DOHH2 (cell line): ENCODE measurements at regions not wholly inside any gene's neighbourhood (a gene's known extent, or its start where the extent isn't known, plus 50 kb on each side); places are given as distances from the start of the nearest gene placed in this dataset.

Experiments
- H3F3A ChIP-seq: fragments of 200-600 bp; sonication (generic), shearing (Covaris generic); 2 replicates; pipeline ENCODE4 v1.6.0; 2016; ENCODE audit warnings: antibody characterized with exemption, mild to moderate bottlenecking; ENCODE audit not compliant: control insufficient read depth, insufficient read depth
- H3K27ac ChIP-seq: fragments of 200-600 bp; sonication (generic); 2 replicates; pipeline ENCODE4 v1.5.1; 2014; ENCODE audit warnings: low read depth, mild to moderate bottlenecking, low read length, moderate library complexity
- H3K27me3 ChIP-seq: fragments of 200-600 bp; sonication (generic); 2 replicates; pipeline ENCODE4 v1.6.1; 2014; ENCODE audit warnings: mild to moderate bottlenecking, low read length, mixed read lengths; ENCODE audit not compliant: control insufficient read depth
- H3K36me3 ChIP-seq: fragments of 200-600 bp; sonication (generic); 2 replicates; pipeline ENCODE4 v1.6.1; 2014; ENCODE audit warnings: mild to moderate bottlenecking, low read length, moderate library complexity, mixed read lengths; ENCODE audit not compliant: control insufficient read depth
- H3K4me1 ChIP-seq: fragments of 200-600 bp; sonication (generic); 2 replicates; pipeline ENCODE4 v1.6.1; 2014; ENCODE audit warnings: mild to moderate bottlenecking, low read length, mixed read lengths; ENCODE audit not compliant: control insufficient read depth
- H3K4me2 ChIP-seq: fragments of 200-600 bp; sonication (generic); 2 replicates; pipeline ENCODE4 v1.6.0; 2014; ENCODE audit warnings: mild to moderate bottlenecking, low read length, moderate library complexity
- H3K4me3 ChIP-seq: fragments of 200-600 bp; sonication (generic); 2 replicates; pipeline ENCODE4 v1.5.1; 2014; ENCODE audit warnings: mild to moderate bottlenecking, low read length, mixed read lengths
- H3K79me2 ChIP-seq: fragments of 200-600 bp; sonication (generic); 2 replicates; pipeline ENCODE4 v1.6.1; 2014; ENCODE audit warnings: mild to moderate bottlenecking, low read length, mixed read lengths; ENCODE audit not compliant: control insufficient read depth
- H3K9me2 ChIP-seq: fragments of 200-600 bp; sonication (generic); replicated peaks from 2 replicates; pipeline ENCODE4 v1.6.1; 2014; ENCODE audit warnings: mild to moderate bottlenecking, low read length, mixed read lengths; ENCODE audit not compliant: control insufficient read depth
- H3K9me3 ChIP-seq: fragments of 200-600 bp; sonication (generic); 2 replicates; pipeline ENCODE4 v1.6.1; 2014; ENCODE audit warnings: antibody characterized with exemption, low read length, mixed read lengths; ENCODE audit not compliant: control insufficient read depth, insufficient read depth
- H4K20me1 ChIP-seq: fragments of 200-600 bp; sonication (generic); 2 replicates; pipeline ENCODE4 v1.6.0; 2014; ENCODE audit warnings: low read depth, mild to moderate bottlenecking, antibody characterized with exemption, low read length, moderate library complexity; ENCODE audit not compliant: control insufficient read depth, insufficient read depth
- EZH2phosphoT487 ChIP-seq: fragments of 200-600 bp; sonication (generic); IDR thresholded peaks from 2 replicates; pipeline ENCODE4 v1.6.1; 2017; ENCODE audit warnings: borderline replicate concordance, mild to moderate bottlenecking, antibody characterized with exemption, low read length, moderate library complexity, mixed read lengths
- TF ChIP-seq, protein P1 (sequence below): fragments of 200-600 bp; sonication (generic); IDR thresholded peaks from one replicate; pipeline ENCODE4 v1.5.1; 2014; ENCODE audit warnings: antibody characterized with exemption, mild to moderate bottlenecking, low read depth, low read length; ENCODE audit not compliant: poor library complexity, severe bottlenecking

DNA sequence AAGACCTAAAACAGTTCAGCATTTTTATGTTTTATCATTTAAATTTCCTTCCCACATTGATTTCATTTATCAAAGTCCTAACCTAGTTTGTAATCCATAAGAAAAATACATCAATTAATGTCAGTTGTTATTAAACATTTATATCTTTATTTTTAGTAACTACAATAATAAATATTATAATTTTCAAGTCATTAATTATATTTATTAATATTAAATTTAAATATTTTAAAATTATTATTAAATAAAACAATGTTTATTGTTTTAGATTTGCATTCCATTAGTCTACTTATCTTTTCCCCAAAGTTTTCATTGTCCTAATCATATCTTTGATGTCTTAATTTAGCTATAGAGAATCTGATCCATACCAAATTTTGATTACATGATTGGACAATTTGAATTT lies 368.9 kb downstream of the PLA2G4A start:
- no peaks in the 10 kb centered on the region for H3K79me2 ChIP-seq
- H4K20me1 ChIP-seq = no peaks in the 10 kb centered on the region
- H3K9me3 ChIP-seq = no peaks in the 10 kb centered on the region
- no peaks in the 10 kb centered on the region for H3K36me3 ChIP-seq
- H3K4me3 ChIP-seq = no peak overlapping the region
- no peaks in the 10 kb centered on the region for H3K27me3 ChIP-seq
- no peak overlapping the region for H3K4me2 ChIP-seq
- no peak overlapping the region for H3K27ac ChIP-seq
- TF ChIP-seq EZH2phosphoT487 = no peak
- TF ChIP-seq, protein P1, sequence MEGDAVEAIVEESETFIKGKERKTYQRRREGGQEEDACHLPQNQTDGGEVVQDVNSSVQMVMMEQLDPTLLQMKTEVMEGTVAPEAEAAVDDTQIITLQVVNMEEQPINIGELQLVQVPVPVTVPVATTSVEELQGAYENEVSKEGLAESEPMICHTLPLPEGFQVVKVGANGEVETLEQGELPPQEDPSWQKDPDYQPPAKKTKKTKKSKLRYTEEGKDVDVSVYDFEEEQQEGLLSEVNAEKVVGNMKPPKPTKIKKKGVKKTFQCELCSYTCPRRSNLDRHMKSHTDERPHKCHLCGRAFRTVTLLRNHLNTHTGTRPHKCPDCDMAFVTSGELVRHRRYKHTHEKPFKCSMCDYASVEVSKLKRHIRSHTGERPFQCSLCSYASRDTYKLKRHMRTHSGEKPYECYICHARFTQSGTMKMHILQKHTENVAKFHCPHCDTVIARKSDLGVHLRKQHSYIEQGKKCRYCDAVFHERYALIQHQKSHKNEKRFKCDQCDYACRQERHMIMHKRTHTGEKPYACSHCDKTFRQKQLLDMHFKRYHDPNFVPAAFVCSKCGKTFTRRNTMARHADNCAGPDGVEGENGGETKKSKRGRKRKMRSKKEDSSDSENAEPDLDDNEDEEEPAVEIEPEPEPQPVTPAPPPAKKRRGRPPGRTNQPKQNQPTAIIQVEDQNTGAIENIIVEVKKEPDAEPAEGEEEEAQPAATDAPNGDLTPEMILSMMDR = no peak
- H3K4me1 ChIP-seq = no peaks in the 10 kb centered on the region
- H3K9me2 ChIP-seq = no peaks in the 10 kb centered on the region
- H3F3A ChIP-seq = no peaks in the 10 kb centered on the region

DNA sequence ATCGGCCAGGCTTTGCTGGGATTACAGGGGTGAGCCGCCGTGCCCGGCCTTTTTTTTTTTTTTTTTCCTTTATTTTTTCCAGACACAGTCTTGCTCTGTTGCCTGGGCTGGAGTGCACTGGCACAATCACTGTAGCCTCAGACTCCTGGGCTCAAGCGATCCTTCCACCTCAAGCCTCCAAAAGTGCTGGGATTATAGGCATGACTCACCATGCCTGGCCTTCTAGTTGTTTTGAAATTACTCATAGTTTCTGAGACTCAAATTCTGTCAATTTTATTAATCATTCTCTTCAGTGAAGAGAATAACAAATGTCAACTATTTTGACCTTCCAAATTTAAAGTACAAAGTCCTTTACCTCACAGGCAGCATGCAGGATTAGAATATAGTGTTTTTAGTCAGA lies 374.5 kb downstream of the PLA2G4A start:
- Histone ChIP-seq H4K20me1 (no peaks in the 10 kb centered on the region), H3K9me3 (no peaks in the 10 kb centered on the region), H3K36me3 (no peaks in the 10 kb centered on the region), H3K27me3 (no peaks in the 10 kb centered on the region), H3K27ac (no peak overlapping the region), H3F3A (no peaks in the 10 kb centered on the region), H3K4me1 (no peaks in the 10 kb centered on the region), H3K79me2 (no peaks in the 10 kb centered on the region), H3K4me3 (no peak overlapping the region), H3K9me2 (no peaks in the 10 kb centered on the region), H3K4me2 (no peak overlapping the region)
- TF ChIP-seq, protein P1 = no peak

DNA sequence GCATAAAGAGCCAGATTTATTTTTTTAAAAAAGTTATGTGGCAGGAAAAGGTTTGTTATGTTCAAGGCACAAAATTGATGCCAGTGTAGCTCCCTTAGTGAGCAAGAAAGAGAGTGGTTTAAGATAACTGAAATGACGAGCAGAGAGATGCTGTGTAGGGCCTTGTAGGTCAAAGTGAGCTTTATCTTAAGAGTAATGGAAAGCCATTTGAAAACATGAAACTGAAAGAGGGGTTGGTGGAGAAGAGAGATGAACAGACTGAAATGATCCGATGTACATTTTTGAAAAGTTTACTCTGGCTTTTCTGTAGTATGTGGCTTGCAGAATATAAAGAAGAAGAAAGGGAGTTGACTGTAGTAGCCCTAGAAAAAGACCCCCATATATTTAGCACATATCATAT lies 383.6 kb downstream of the PLA2G4A start:
- Histone ChIP-seq H3K9me3 (no peaks in the 10 kb centered on the region), H3K27me3 (no peaks in the 10 kb centered on the region), H4K20me1 (no peaks in the 10 kb centered on the region), H3K79me2 (no peaks in the 10 kb centered on the region), H3K36me3 (no peaks in the 10 kb centered on the region), H3K9me2 (no peaks in the 10 kb centered on the region), H3K27ac (no peak overlapping the region), H3F3A (no peaks in the 10 kb centered on the region), H3K4me1 (no peaks in the 10 kb centered on the region), H3K4me3 (no peak overlapping the region), H3K4me2 (no peak overlapping the region)
- TF ChIP-seq EZH2phosphoT487 = no peak
- TF ChIP-seq, protein P1 = no peak

DNA sequence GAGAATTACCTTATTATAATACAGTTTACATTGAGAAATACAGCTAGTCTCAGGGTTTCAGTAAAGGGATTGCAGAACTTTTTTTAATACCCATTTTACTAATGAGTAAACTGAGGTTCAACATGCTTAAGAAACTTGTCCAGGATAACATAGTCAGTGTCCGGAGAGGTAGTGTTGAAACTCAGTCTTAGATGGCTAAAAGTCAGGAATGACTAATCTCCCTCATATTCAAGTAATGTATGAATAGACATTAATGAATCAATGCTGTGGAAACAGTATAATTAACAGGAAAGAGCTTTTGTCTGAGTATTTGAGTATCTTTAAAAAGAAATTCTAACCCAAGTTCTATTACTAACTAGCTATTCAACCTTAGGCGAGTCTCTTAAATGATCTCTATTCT lies 397.6 kb downstream of the PLA2G4A start:
- no peaks in the 10 kb centered on the region for H3K9me2 ChIP-seq
- no peak overlapping the region for H3K27ac ChIP-seq
- no peaks in the 10 kb centered on the region for H3K27me3 ChIP-seq
- H3K9me3 ChIP-seq = no peaks in the 10 kb centered on the region
- no peaks in the 10 kb centered on the region for H3K4me1 ChIP-seq
- H3K36me3 ChIP-seq = no peaks in the 10 kb centered on the region
- H3K4me2 ChIP-seq = no peak overlapping the region
- TF ChIP-seq, protein P1 = no peak
- no peak for TF ChIP-seq EZH2phosphoT487
- H4K20me1 ChIP-seq = no peaks in the 10 kb centered on the region
- H3F3A ChIP-seq = no peaks in the 10 kb centered on the region
- H3K4me3 ChIP-seq = no peak overlapping the region
- H3K79me2 ChIP-seq = no peaks in the 10 kb centered on the region
